C4-2B (cell line): ENCODE measurements at regions not wholly inside any gene's neighbourhood (a gene's known extent, or its start where the extent isn't known, plus 50 kb on each side); places are given as distances from the start of the nearest gene placed in this dataset.
"Not testable (repeated sequence)": the region's sequence is repeated elsewhere in the genome, so short reads cannot be mapped to it uniquely, and the experiment has no call there.

Experiments used
- H3K27ac ChIP-seq: fragments of 450-650 bp; 2 replicates; pipeline ENCODE4 v1.5.1; 2017
- ZFX ChIP-seq: fragments of 450-650 bp; IDR thresholded peaks from 2 replicates; pipeline ENCODE4 v1.6.1; 2017
- TF ChIP-seq, protein P1 (sequence below): fragments of 450-650 bp; conservative IDR thresholded peaks from 2 replicates; pipeline ENCODE4 v1.5.1; 2017; ENCODE audit warnings: mild to moderate bottlenecking

DNA sequence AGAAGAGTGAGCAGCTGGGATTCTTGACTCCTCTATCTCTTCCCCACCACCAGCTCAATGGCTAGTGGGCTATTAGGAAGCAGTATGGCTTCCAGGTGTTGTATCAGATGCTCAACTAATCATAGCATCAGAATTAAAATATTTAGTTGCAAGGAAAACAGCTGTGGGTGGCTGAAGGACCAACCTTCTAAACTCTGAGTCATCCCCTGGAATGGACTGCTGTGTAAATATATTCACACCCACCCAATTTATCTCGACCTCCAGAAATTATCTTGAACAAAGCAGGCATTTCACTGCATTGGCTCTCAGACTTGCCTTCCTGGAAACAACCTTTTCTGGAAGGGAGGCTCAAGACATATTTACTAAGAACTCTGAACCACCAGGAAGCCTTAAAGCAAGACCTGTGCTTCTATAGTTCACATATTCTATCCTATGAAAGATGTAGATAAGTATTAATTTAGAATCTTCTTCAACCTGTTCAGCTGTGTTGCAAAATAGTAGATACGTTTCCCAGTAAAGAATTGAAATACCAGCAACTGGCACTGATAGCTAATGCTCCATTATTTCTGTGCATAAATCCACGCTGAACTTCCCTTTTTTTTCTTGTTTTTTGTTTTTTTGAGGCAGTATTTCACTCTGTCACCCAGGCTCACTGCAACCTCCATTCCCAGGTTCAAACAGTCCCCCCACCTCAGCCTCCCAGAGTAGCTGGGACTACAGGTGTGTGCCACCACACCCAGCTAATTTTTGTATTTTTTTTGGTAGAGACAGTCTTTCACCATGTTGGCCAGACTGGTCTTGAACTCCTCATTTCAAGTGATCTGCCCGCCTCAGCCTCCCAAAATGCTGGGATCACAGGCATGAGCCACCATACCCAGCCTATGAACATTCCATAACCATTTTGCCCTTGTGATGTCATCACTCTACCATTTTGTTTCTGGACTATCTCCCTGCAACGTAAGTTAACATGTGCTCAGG lies 56.9 kb upstream of the CD2AP start:
- H3K27ac ChIP-seq = no peak overlapping the region
- TF ChIP-seq, protein P1, sequence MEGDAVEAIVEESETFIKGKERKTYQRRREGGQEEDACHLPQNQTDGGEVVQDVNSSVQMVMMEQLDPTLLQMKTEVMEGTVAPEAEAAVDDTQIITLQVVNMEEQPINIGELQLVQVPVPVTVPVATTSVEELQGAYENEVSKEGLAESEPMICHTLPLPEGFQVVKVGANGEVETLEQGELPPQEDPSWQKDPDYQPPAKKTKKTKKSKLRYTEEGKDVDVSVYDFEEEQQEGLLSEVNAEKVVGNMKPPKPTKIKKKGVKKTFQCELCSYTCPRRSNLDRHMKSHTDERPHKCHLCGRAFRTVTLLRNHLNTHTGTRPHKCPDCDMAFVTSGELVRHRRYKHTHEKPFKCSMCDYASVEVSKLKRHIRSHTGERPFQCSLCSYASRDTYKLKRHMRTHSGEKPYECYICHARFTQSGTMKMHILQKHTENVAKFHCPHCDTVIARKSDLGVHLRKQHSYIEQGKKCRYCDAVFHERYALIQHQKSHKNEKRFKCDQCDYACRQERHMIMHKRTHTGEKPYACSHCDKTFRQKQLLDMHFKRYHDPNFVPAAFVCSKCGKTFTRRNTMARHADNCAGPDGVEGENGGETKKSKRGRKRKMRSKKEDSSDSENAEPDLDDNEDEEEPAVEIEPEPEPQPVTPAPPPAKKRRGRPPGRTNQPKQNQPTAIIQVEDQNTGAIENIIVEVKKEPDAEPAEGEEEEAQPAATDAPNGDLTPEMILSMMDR = no peak
- no peak for TF ChIP-seq ZFX

DNA sequence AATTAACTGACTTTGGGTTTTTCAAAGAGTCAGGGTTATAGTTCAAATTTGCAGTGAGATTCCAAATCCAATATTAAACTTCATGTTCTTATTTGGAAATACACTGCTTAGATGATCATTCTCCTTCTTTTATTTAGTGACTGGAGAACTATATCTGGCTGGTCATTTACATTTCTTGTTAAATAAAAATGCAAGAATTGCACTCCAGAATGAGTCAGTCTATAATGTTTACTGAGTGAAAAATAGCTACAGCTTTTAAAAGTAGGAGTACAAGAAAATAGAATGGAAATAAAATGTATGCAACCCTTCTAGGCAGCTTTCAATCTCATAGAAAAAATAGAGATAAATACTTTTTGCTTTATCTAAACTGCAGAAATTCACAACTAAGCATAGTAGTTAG lies 54.5 kb upstream of the CD2AP start:
- no peak overlapping the region for H3K27ac ChIP-seq
- TF ChIP-seq ZFX = no peak
- TF ChIP-seq, protein P1 = no peak

DNA sequence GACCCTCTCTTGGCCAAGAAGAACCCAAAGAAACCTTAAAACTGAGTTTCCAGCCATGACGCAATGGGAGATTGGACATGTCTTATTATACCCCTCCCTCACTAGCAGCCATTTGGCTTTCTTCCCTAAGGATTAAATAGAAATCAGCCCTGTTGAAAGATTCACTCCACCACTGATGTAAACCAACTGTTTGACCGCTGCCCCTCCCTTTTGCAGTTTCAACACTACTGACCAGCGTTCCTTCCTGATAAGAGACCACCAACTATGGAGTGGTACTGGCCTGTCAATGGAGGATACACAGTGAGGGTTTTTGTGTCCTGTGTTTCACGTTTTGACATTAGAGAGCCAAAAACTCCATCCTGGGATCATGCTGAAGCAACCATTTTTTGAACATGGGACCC lies 53.2 kb upstream of the CD2AP start:
- no peak overlapping the region for H3K27ac ChIP-seq
- no peak for TF ChIP-seq ZFX
- TF ChIP-seq, protein P1 = no peak

DNA sequence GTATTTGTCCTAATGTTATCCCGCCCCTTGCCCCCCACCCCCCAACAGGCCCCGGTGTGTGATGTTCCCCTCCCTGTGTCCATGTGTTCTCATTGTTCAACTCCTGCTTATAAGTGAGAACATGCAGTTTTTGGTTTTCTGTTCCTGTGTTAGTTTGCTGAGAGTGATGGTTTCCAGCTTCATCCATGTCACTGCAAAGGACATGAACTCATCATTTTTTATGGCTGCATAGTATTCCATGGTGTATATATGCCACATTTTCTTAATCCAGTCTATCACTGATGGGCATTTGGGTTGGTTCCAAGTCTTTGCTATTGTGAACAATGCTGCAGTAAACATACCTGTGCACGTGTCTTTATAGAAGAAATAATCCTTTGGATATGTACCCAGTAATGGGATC lies 51.9 kb upstream of the CD2AP start:
- H3K27ac ChIP-seq = not testable (repeated sequence)

DNA sequence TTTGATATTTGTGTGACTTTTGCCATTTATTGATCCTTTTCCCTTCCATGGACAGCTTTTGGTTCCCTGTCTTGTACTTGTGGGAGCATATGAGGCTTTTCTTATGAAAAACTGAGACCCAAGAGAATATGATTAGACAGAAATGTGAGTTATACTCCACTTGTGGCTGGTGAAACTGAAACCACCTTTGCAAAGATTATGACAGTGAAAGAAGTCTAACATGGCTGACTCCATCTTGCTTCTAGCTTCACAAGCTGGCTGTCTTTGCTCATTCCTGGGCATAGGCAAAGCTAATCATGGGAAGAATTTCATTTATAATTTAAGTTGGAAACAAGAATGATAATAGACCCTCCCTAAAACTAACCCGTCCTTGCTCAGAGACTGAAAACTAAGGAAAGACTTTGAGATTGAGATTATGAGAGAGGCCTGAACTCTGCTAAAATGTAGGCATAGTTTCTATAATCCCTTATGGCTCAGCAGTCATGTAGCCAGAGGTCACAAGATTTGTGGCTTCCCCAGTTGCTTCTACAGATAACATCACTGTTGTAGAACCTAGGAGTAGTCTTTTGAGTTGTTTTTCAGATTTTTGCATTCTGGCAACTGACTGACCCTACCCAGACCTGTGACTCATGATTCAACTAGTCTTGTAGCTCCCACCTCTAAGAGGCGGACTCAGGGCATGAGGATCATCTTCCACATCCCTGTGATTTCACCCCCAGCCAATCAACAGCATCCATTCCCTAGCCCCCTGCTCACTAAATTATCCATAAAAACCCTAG lies 50.9 kb upstream of the CD2AP start:
- TF ChIP-seq, protein P1 = no peak
- no peak for TF ChIP-seq ZFX
- H3K27ac ChIP-seq = no peak overlapping the region

DNA sequence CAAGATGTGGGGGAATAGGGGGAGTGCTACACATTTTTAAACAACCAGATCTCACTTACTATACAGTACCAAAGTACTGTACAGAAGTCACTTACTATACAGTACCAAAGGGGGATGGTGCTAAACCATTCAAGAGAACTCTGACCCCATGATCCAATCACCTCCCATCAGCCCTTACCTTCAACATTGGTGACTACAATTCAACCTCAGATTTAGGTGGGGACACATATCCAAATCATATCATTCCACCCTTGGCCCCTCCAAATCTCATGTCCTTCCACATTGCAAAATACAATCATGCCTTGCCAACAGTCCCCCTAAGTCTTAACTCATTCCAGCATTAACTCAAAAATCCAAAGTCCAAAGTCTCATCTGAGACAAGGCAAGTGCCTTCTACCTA lies 49.9 kb upstream of the CD2AP start:
- TF ChIP-seq, protein P1 = no peak
- no peak for TF ChIP-seq ZFX
- H3K27ac ChIP-seq = no peak overlapping the region
